ENCODE measurements at regions not wholly inside any gene's neighbourhood (a gene's known extent, or its start where the extent isn't known, plus 50 kb on each side); places are given as distances from the start of the nearest gene placed in this dataset.

DNA sequence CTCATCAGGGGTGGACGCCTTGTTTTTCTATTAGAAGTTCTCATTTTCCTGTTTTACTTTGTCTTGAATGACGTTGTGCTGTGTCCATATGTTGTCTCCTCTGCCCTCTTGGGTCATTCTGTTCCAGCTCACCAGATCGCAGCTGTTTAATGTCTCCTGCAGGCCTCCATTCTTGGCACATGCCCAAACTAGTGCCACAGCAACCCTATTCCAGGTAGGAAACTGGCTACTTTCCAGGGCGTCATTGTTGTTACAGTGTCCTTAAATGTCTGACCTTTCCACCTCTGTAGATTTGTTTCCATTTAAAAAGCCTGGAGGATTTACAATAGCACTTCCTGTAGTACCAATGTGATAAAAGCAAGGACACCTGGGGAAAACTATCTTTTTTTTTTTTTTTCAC, 500.7 kb downstream of the METTL4 start:
- FAIRE-seq = no peak

DNA sequence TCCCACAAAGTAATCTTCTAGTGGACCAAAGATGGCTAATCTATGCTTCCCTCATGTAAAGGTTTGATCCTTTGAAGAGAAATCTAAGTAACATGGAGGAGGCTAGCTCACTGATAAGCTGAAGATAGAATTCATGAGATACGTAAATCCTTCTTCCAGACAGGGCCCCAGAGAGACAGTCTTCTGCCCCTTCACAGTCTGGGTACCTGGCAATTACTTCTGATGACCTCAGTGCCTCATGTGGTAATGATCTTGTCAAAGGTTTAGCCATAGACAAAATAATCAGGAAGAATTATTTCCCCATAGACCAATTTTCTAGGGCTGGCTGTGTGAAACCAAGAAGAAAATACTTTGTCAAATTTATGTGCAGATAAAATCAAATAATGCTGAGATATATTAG, 495.8 kb downstream of the METTL4 start:
- FAIRE-seq = no peak

GRCh38 chr18:2082676-2083075, 488.6 kb downstream of the METTL4 start:
- no peak for FAIRE-seq

DNA sequence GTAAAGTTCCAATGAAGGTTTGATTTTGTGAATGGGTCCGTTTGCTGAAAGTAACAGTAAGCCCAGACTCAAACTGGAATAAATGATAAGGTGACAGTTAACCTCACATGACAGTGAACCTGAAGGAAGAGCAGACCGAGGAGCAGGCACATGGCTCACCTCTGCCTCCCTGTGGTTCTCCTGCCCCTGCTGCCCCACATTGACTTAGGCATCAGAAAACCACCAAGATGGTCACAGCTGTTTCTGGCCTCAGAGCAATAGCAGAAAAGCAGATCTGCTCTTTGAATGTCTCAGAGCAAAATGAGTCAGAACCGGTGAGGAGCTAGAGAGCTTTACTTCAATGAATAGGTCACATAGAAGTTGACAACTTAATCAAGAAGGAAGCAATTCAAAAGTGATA, 487.6 kb downstream of the METTL4 start:
- FAIRE-seq = no peak

- no peak for FAIRE-seq
Measured at GRCh38 chr18:2086439-2086838, 484.9 kb downstream of the METTL4 start.

GRCh38 chr18:2087877-2088673, 483.2 kb downstream of the METTL4 start:
- no peak for FAIRE-seq

DNA sequence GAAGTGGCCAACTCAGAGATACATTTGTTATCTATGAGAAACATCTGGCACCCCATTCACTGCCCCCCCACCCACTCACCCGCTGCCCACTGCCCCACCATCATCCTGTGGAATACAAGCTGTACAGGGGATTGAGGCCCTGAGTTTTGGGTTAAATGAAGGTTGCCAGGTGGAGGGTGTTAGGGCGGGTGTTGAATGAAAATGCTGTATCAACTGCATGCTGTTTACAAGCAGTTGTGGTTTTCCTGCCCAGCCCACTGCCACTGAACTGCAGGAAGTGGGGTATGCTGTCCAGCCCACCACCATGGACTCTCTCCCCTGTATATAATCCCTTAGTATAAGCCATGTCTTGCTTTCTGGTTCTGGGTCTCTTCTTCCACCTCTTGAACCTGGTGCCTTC, 481.9 kb downstream of the METTL4 start:
- FAIRE-seq = no peak

- FAIRE-seq = no peak
Measured at GRCh38 chr18:2091937-2092336, 479.4 kb downstream of the METTL4 start.

GRCh38 chr18:2096551-2096950, 474.8 kb downstream of the METTL4 start:
- FAIRE-seq = no peak

GRCh38 chr18:2100694-2101213, 470.6 kb downstream of the METTL4 start:
- no peak for FAIRE-seq

GRCh38 chr18:2102022-2102421, 469.3 kb downstream of the METTL4 start:
- no peak for FAIRE-seq

DNA sequence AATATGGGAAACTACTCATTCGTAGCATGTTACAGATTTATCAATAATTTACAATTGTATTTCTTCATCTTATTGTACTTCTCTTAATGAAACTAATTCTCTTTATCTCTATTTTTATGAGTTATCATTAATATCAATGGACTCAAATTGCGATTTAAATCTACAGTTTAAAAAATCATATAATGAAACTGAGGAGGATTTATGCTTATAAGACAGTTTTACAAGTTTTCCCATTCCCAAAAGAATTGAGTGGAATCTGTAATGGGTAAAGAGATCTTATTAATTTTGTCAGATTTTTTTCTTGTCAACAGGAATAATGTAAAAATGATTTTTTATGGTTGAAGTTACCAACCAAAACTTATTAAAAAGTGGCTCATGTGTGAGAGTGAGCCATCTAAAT, 468.0 kb downstream of the METTL4 start:
- FAIRE-seq = no peak

DNA sequence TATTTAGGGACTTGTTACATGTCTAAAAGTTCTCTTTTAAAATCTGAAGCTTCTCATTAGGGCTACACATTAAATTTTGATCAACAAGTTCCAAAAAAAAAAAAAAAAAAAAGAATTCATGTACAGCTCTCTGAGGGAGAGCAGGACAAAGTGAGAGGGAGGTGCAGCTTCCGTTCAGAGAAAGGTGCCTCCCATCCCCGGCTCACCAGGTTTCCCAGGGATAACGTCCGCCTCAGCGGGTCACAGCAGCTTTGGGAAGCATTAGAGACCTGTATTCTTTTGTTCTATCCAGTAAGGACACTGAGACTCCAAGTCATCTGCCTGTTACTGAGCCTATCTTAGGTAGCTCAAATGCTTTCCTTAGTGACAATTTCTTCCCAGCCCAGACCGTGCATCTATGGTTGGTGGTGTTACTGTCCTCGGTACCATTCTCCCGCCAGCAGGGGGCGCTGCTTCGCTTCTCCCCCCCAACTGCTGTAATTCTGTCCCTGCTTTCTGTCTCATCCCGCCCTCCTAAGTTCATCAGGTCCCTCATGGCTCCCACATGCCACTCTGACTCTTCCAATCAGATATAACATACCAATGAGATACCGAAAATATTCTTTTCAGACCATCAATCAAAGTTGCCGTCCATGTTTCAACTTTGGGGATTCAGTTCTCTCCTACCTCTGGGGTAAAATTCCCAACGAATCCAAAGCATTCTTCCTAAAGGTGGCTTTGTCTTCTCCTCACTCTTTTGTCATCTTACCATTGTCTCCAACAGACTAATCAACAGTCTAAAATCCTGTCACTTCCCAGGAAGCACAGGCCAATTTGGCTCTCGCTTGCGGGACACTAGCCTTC, 466.5 kb downstream of the METTL4 start:
- no peak for FAIRE-seq

DNA sequence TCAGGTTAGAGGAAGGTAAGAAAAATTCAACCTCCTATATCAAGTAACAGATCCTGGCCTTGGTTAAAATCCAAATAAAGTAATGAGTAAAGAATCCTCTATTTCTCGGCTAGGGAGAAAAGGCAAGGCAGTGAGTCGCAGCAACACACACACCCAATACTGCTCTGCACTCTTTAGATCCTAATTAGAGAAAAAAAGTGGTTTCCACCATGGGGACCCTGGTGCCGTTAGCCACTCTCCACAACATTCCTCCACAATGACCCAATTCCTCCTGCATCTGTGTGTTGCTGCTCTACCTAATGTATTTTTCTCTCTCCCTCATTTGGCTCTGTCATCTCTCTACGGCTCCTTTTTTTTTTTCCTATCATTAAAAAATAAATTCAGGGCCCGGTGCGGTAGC, 462.7 kb downstream of the METTL4 start:
- FAIRE-seq = no peak

- FAIRE-seq = no peak
Measured at GRCh38 chr18:2111456-2111855, 459.8 kb downstream of the METTL4 start.

DNA sequence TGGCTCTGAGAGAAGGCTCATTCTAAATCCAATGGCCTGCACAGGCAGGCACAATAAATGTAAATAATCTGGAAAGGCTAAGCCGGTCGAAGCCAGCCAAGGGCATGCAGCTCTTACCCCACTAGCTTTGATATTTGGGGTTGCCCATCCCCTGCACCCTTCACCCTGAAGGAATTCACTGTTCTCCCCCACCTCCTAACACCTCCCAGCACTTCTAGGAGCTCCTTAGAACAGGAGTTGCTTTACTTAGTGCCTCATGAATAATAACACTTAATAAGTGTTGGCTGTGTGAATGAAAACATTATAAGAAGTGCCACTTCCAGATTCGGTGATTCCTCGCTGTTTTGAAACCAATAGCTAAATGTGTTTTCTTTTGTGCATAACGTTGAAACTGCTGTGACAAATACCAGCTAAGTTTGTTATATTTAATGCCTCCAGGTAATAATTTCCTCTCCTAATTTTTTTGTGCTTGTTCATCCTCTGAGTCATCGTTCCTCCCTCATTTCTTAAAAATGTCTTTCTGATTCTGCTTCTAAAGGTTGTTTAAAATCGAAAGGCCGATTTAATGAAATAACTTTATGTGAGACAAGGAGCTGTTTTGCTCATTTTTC, 458.8 kb downstream of the METTL4 start:
- no peak for FAIRE-seq

DNA sequence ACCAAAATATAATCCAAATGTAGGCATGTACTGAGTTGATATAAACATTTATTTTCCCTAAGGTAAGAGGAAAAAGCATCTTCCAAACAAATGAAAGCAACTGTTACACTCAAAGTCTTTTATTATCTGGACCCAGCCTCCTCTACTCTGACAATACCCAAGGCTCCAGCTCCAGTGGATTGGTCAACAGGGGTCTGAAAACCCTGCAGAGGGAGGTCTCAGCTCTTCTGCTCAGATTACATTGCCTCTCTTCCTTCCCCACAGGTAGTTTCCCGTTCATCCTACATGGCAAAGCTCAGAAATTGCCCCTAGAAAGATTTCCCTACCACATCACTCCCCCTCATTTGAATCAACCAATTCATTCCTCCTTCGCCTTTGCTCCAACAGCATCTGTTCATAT, 457.0 kb downstream of the METTL4 start:
- no peak for FAIRE-seq

GRCh38 chr18:2114765-2115164, 456.5 kb downstream of the METTL4 start:
- FAIRE-seq = no peak

DNA sequence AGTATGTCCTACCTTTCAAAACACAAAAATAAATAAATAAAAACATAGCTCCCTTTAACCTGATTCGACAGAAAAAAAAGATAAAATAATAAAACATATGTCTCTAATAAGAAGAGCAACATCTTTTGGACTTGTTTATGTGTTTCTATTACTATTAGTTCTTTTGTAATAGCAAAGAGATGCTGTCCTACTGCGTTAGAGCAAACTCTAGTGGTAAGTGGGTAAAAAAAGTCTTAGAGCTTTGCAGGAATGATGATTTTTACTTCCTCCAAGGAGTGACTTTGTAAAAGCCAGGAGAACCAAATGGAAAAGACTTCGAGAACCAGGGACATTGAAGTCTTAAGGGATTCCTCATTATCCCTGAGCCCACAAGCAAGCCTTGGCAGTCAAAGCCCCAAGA, 450.1 kb downstream of the METTL4 start:
- no peak for FAIRE-seq

DNA sequence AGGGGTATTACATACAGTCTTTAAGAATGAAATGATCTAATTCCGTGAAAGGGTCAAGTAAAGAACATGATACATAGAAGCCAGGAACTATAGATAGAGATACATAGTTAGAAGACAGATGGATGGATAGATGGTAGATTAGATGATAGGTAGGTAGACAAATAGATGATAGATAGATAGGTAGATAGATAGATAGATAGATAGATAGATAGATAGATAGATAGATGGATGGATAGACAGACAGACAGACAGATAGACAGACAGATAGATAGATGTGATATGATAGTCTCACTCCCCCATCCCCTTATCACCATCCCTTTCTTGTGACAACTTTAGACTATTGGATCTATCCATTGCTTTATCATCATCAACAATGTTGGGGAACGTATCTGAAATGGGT, 448.2 kb downstream of the METTL4 start:
- no peak for FAIRE-seq

GRCh38 chr18:2134364-2134763, 436.9 kb downstream of the METTL4 start:
- no peak for FAIRE-seq

DNA sequence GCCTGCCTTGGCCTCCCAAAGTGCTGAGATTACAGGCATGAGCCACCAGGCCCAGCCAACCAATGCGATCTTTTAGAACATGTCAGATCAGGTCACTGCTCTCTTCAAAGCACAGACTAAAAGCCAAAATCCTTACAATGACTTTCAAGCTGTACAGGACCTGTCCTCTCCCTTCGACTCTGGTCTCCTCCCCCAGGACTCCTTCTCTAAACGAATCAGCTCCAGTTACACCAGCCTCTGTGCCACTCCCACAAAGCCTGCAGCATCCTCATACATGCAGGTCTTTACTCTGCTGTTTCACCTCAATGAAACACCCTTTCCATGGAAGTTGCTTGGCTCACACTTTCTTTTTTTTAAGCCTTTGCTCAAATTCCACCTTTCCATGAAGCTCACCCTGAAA, 436.0 kb downstream of the METTL4 start:
- FAIRE-seq = no peak

DNA sequence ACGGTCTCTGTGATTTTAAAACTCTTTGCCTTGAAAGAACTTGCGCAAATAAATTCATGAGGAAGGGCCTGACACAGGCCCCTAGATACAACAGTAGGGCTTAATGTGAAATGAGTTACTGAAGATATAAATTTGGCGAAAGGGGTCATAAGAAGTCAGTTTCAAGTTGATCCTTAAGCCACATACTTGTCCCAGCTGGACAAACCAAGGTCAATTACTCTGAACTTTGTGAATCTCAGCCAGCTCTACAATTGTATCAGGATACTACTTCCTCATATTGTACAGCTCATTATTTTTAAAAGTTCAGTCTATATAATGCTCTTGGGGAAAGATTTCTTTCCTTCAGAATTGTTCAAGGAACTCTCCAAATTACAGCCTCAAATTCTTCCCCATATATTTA, 432.8 kb downstream of the METTL4 start:
- FAIRE-seq = no peak

GRCh38 chr18:2139691-2140090, 431.6 kb downstream of the METTL4 start:
- FAIRE-seq = no peak
